GM19238 (cell line): ENCODE measurements at regions not wholly inside any gene's neighbourhood (a gene's known extent, or its start where the extent isn't known, plus 50 kb on each side); places are given as distances from the start of the nearest gene placed in this dataset.
"Not testable (repeated sequence)": the region's sequence is repeated elsewhere in the genome, so short reads cannot be mapped to it uniquely, and the experiment has no call there.

Experiments
- DNase-seq: peaks from one replicate; pipeline ENCODE4 v3.0.0; 2011; ENCODE audit warnings: low spot score; ENCODE audit not compliant: insufficient read length

GRCh38 chr4:33709247-33709646 lies 2535.1 kb downstream of the ARAP2 start:
- no peak for DNase-seq

GRCh38 chr4:33711826-33712225 lies 2532.5 kb downstream of the ARAP2 start:
- DNase-seq: no peak

GRCh38 chr4:33714971-33715370 lies 2529.3 kb downstream of the ARAP2 start:
- no peak for DNase-seq

GRCh38 chr4:33715841-33716395 lies 2528.4 kb downstream of the ARAP2 start:
- DNase-seq: no peak

GRCh38 chr4:33722254-33722653 lies 2522.1 kb downstream of the ARAP2 start:
- no peak for DNase-seq

GRCh38 chr4:33722800-33723516 lies 2521.4 kb downstream of the ARAP2 start:
- no peak for DNase-seq

- no peak for DNase-seq
Observed at GRCh38 chr4:33724685-33725084, 2519.6 kb downstream of the ARAP2 start.

- DNase-seq: no peak
Observed at GRCh38 chr4:33725861-33726260, 2518.5 kb downstream of the ARAP2 start.

- DNase-seq: no peak
Observed at GRCh38 chr4:33737726-33738125, 2506.6 kb downstream of the ARAP2 start.

GRCh38 chr4:33739884-33740632 lies 2504.3 kb downstream of the ARAP2 start:
- no peak for DNase-seq

- DNase-seq: not testable (repeated sequence)
Observed at GRCh38 chr4:33740871-33741270, 2503.4 kb downstream of the ARAP2 start.

- no peak for DNase-seq
Observed at GRCh38 chr4:33746979-33747378, 2497.3 kb downstream of the ARAP2 start.

GRCh38 chr4:33751050-33751449 lies 2493.3 kb downstream of the ARAP2 start:
- no peak for DNase-seq

- DNase-seq: no peak
Observed at GRCh38 chr4:33772582-33772981, 2471.7 kb downstream of the ARAP2 start.

- DNase-seq: no peak
Observed at GRCh38 chr4:33780952-33781791, 2463.1 kb downstream of the ARAP2 start.

- no peak for DNase-seq
Observed at GRCh38 chr4:33785843-33786242, 2458.5 kb downstream of the ARAP2 start.

- no peak for DNase-seq
Observed at GRCh38 chr4:33802578-33802977, 2441.7 kb downstream of the ARAP2 start.

- DNase-seq: no peak
Observed at GRCh38 chr4:33825685-33826084, 2418.6 kb downstream of the ARAP2 start.

GRCh38 chr4:33829356-33829755 lies 2415.0 kb downstream of the ARAP2 start:
- DNase-seq: not testable (repeated sequence)

- no peak for DNase-seq
Observed at GRCh38 chr4:33831442-33832066, 2412.8 kb downstream of the ARAP2 start.

GRCh38 chr4:33835764-33836163 lies 2408.6 kb downstream of the ARAP2 start:
- not testable (repeated sequence) for DNase-seq
